ENCODE measurements at regions not wholly inside any gene's neighbourhood (a gene's known extent, or its start where the extent isn't known, plus 50 kb on each side); places are given as distances from the start of the nearest gene placed in this dataset.
"Not testable (repeated sequence)": the region's sequence is repeated elsewhere in the genome, so short reads cannot be mapped to it uniquely, and the experiment has no call there.

- Histone ChIP-seq H3K36me3 (replicated peaks; ENCODE audit: control insufficient read depth, insufficient read depth, low read length) (no peaks in the 10 kb centered on the region), H3K27me3 (ENCODE audit: control insufficient read depth, insufficient read depth, low read length) (no peaks in the 10 kb centered on the region), H3K4me3 (ENCODE audit: insufficient read depth, low read depth, low read length) (no peak overlapping the region)
- no peak for DNase-seq
Measured at GRCh38 chr14:44453433-44454171, 53.5 kb downstream of the FSCB start.

- H3K4me3 ChIP-seq (ENCODE audit: insufficient read depth, low read depth, low read length): not testable (repeated sequence)
Measured at GRCh38 chr14:44450232-44450631, 56.9 kb downstream of the FSCB start.

GRCh38 chr14:44449680-44450079, 57.4 kb downstream of the FSCB start:
- no peaks in the 10 kb centered on the region for H3K27me3 ChIP-seq (ENCODE audit: control insufficient read depth, insufficient read depth, low read length)
- no peak overlapping the region for H3K4me3 ChIP-seq (ENCODE audit: insufficient read depth, low read depth, low read length)
- H3K36me3 ChIP-seq (replicated peaks; ENCODE audit: control insufficient read depth, insufficient read depth, low read length): no peaks in the 10 kb centered on the region
- no peak for DNase-seq

More at GRCh38 chr14:44450232-44450631, 56.9 kb downstream of the FSCB start:
- H3K36me3 ChIP-seq (replicated peaks; ENCODE audit: control insufficient read depth, insufficient read depth, low read length); DNase-seq; H3K27me3 ChIP-seq (ENCODE audit: control insufficient read depth, insufficient read depth, low read length): not testable (repeated sequence)

GRCh38 chr14:44448951-44449358, 58.1 kb downstream of the FSCB start:
- no peaks in the 10 kb centered on the region for H3K27me3 ChIP-seq (ENCODE audit: control insufficient read depth, insufficient read depth, low read length)
- H3K36me3 ChIP-seq (replicated peaks; ENCODE audit: control insufficient read depth, insufficient read depth, low read length): no peaks in the 10 kb centered on the region
- H3K4me3 ChIP-seq (ENCODE audit: insufficient read depth, low read depth, low read length): no peak overlapping the region
- DNase-seq: no peak

GRCh38 chr14:44446965-44447364, 60.1 kb downstream of the FSCB start:
- H3K36me3 ChIP-seq (replicated peaks; ENCODE audit: control insufficient read depth, insufficient read depth, low read length): no peaks in the 10 kb centered on the region

GRCh38 chr14:44444454-44444853, 62.6 kb downstream of the FSCB start:
- Histone ChIP-seq H3K36me3 (replicated peaks; ENCODE audit: control insufficient read depth, insufficient read depth, low read length) (no peaks in the 10 kb centered on the region), H3K27me3 (ENCODE audit: control insufficient read depth, insufficient read depth, low read length) (no peaks in the 10 kb centered on the region), H3K4me3 (ENCODE audit: insufficient read depth, low read depth, low read length) (no peak overlapping the region)
- DNase-seq: no peak

More at GRCh38 chr14:44446965-44447364, 60.1 kb downstream of the FSCB start:
- H3K27me3 ChIP-seq (ENCODE audit: control insufficient read depth, insufficient read depth, low read length): no peaks in the 10 kb centered on the region
- no peak for DNase-seq
- no peak overlapping the region for H3K4me3 ChIP-seq (ENCODE audit: insufficient read depth, low read depth, low read length)

GRCh38 chr14:44438936-44439335, 68.1 kb downstream of the FSCB start:
- Histone ChIP-seq H3K27me3 (ENCODE audit: control insufficient read depth, insufficient read depth, low read length) (no peaks in the 10 kb centered on the region), H3K4me3 (ENCODE audit: insufficient read depth, low read depth, low read length) (no peak overlapping the region), H3K36me3 (replicated peaks; ENCODE audit: control insufficient read depth, insufficient read depth, low read length) (no peaks in the 10 kb centered on the region)
- no peak for DNase-seq

GRCh38 chr14:44438221-44438620, 68.9 kb downstream of the FSCB start:
- DNase-seq: no peak
- Histone ChIP-seq H3K36me3 (replicated peaks; ENCODE audit: control insufficient read depth, insufficient read depth, low read length) (no peaks in the 10 kb centered on the region), H3K27me3 (ENCODE audit: control insufficient read depth, insufficient read depth, low read length) (no peaks in the 10 kb centered on the region), H3K4me3 (ENCODE audit: insufficient read depth, low read depth, low read length) (no peak overlapping the region)

GRCh38 chr14:44436458-44436857, 70.6 kb downstream of the FSCB start:
- H3K4me3 ChIP-seq (ENCODE audit: insufficient read depth, low read depth, low read length): no peak overlapping the region
- no peaks in the 10 kb centered on the region for H3K36me3 ChIP-seq (replicated peaks; ENCODE audit: control insufficient read depth, insufficient read depth, low read length)
- H3K27me3 ChIP-seq (ENCODE audit: control insufficient read depth, insufficient read depth, low read length): no peaks in the 10 kb centered on the region
- DNase-seq: no peak

- no peak overlapping the region for H3K4me3 ChIP-seq (ENCODE audit: insufficient read depth, low read depth, low read length)
- no peak for DNase-seq
- H3K27me3 ChIP-seq (ENCODE audit: control insufficient read depth, insufficient read depth, low read length): no peaks in the 10 kb centered on the region
- H3K36me3 ChIP-seq (replicated peaks; ENCODE audit: control insufficient read depth, insufficient read depth, low read length): no peaks in the 10 kb centered on the region
Measured at GRCh38 chr14:44428231-44428945, 78.7 kb downstream of the FSCB start.

GRCh38 chr14:44422699-44423098, 84.4 kb downstream of the FSCB start:
- no peak for DNase-seq
- H3K36me3 ChIP-seq (replicated peaks; ENCODE audit: control insufficient read depth, insufficient read depth, low read length): no peaks in the 10 kb centered on the region
- no peaks in the 10 kb centered on the region for H3K27me3 ChIP-seq (ENCODE audit: control insufficient read depth, insufficient read depth, low read length)
- H3K4me3 ChIP-seq (ENCODE audit: insufficient read depth, low read depth, low read length): no peak overlapping the region

- no peak for DNase-seq
- no peak overlapping the region for H3K4me3 ChIP-seq (ENCODE audit: insufficient read depth, low read depth, low read length)
- H3K36me3 ChIP-seq (replicated peaks; ENCODE audit: control insufficient read depth, insufficient read depth, low read length): no peaks in the 10 kb centered on the region
- H3K27me3 ChIP-seq (ENCODE audit: control insufficient read depth, insufficient read depth, low read length): no peaks in the 10 kb centered on the region
Measured at GRCh38 chr14:44420226-44420625, 86.9 kb downstream of the FSCB start.

- H3K4me3 ChIP-seq (ENCODE audit: insufficient read depth, low read depth, low read length): no peak overlapping the region
- H3K27me3 ChIP-seq (ENCODE audit: control insufficient read depth, insufficient read depth, low read length): no peaks in the 10 kb centered on the region
- H3K36me3 ChIP-seq (replicated peaks; ENCODE audit: control insufficient read depth, insufficient read depth, low read length): no peaks in the 10 kb centered on the region
- no peak for DNase-seq
Measured at GRCh38 chr14:44418856-44419255, 88.2 kb downstream of the FSCB start.

GRCh38 chr14:44417809-44418208, 89.3 kb downstream of the FSCB start:
- H3K36me3 ChIP-seq (replicated peaks; ENCODE audit: control insufficient read depth, insufficient read depth, low read length): no peaks in the 10 kb centered on the region
- no peaks in the 10 kb centered on the region for H3K27me3 ChIP-seq (ENCODE audit: control insufficient read depth, insufficient read depth, low read length)
- DNase-seq: no peak
- H3K4me3 ChIP-seq (ENCODE audit: insufficient read depth, low read depth, low read length): no peak overlapping the region

GRCh38 chr14:44414646-44415045, 92.4 kb downstream of the FSCB start:
- no peak overlapping the region for H3K4me3 ChIP-seq (ENCODE audit: insufficient read depth, low read depth, low read length)
- no peaks in the 10 kb centered on the region for H3K36me3 ChIP-seq (replicated peaks; ENCODE audit: control insufficient read depth, insufficient read depth, low read length)
- no peak for DNase-seq
- H3K27me3 ChIP-seq (ENCODE audit: control insufficient read depth, insufficient read depth, low read length): no peaks in the 10 kb centered on the region

All from H7 (cell line).